ENCODE measurements at regions not wholly inside any gene's neighbourhood (a gene's known extent, or its start where the extent isn't known, plus 50 kb on each side); places are given as distances from the start of the nearest gene placed in this dataset.

GRCh38 chr1:168920456-168921094 is 185.9 kb upstream of the ATP1B1 start:
- H3K9me3 Mint-ChIP-seq (ENCODE audit: low read depth, unreplicated experiment), result no peaks in the 10 kb centered on the region
- intact Hi-C loops (cut with micrococcal nuclease; ENCODE audit: unreplicated experiment), result loop anchor here (1.0 to 5.0 kb wide), 2 partner anchors 13 to 228 kb away; no protein-coding TSS in a partner anchor
- H3K27me3 Mint-ChIP-seq (ENCODE audit: unreplicated experiment), result no peaks in the 10 kb centered on the region
- H3K36me3 Mint-ChIP-seq (ENCODE audit: insufficient read depth, unreplicated experiment), result peaks cover 14% of the 10 kb centered on the region
- no TSS peak for BruUV-seq (replicated peaks)
- H3K27ac Mint-ChIP-seq (ENCODE audit: unreplicated experiment), result peak overlapping the region; percentile 94
- no peak for TF ChIP-seq CTCF (IDR thresholded peaks at IDR 0.05; ENCODE audit: unreplicated experiment)
- DNase-seq, result peak; percentile 64
- H3K4me1 Mint-ChIP-seq (ENCODE audit: low read depth, unreplicated experiment), result peaks cover 70% of the 10 kb centered on the region
- peak overlapping the region; percentile 42 for H3K4me3 Mint-ChIP-seq (ENCODE audit: low read depth, unreplicated experiment)
- CTCF ChIA-PET, result interaction anchor here (0.6 to 4.6 kb wide), 15 partner anchors 13 to 428 kb away, joined by 3 to 38 read pairs (median 6); no protein-coding TSS in a partner anchor

DNA sequence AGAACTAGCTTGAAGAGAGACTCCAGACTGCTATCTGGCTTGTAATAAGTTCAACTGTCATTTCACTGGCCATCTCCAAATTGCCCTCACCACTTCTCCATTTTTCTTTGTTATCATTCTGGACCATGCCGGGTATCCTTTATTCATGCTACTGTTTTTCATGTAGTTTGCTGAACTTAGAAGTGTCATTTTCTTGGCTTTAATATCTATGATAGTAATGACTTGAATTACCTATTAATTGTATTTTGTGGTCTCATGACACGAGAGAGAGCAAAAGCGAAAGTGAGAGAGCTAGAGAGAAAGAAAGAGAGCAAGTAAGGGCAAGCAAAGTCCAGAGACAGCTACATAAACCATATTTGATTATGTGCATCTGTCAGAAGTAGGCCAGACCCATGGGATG is 184.9 kb upstream of the ATP1B1 start:
- Mint-ChIP-seq H3K4me3 (ENCODE audit: low read depth, unreplicated experiment) (peak overlapping the region; percentile 8), H3K9me3 (ENCODE audit: low read depth, unreplicated experiment) (no peaks in the 10 kb centered on the region), H3K27ac (ENCODE audit: unreplicated experiment) (peak overlapping the region; percentile 94), H3K27me3 (ENCODE audit: unreplicated experiment) (no peaks in the 10 kb centered on the region), H3K4me1 (ENCODE audit: low read depth, unreplicated experiment) (peaks cover 70% of the 10 kb centered on the region), H3K36me3 (ENCODE audit: insufficient read depth, unreplicated experiment) (peaks cover 14% of the 10 kb centered on the region)
- intact Hi-C loops (cut with micrococcal nuclease; ENCODE audit: unreplicated experiment), result loop anchor here (5.0 kb wide), 1 partner anchor 229 kb away; no protein-coding TSS in a partner anchor
- no TSS peak for BruUV-seq (replicated peaks)
- no peak for TF ChIP-seq CTCF (IDR thresholded peaks at IDR 0.05; ENCODE audit: unreplicated experiment)
- no peak for DNase-seq
- CTCF ChIA-PET, result interaction anchor here (1.6 to 4.6 kb wide), 4 partner anchors 14 to 427 kb away, joined by 6 to 38 read pairs (median 27); no protein-coding TSS in a partner anchor

GRCh38 chr1:168923521-168924136 is 182.9 kb upstream of the ATP1B1 start:
- no peak overlapping the region for H3K4me3 Mint-ChIP-seq (ENCODE audit: low read depth, unreplicated experiment)
- CTCF ChIA-PET, result no interaction called here
- DNase-seq, result no peak
- H3K9me3 Mint-ChIP-seq (ENCODE audit: low read depth, unreplicated experiment), result no peaks in the 10 kb centered on the region
- BruUV-seq (replicated peaks), result no TSS peak
- TF ChIP-seq CTCF (IDR thresholded peaks at IDR 0.05; ENCODE audit: unreplicated experiment), result no peak
- peaks cover 14% of the 10 kb centered on the region for H3K36me3 Mint-ChIP-seq (ENCODE audit: insufficient read depth, unreplicated experiment)
- no peaks in the 10 kb centered on the region for H3K27me3 Mint-ChIP-seq (ENCODE audit: unreplicated experiment)
- intact Hi-C loops (cut with micrococcal nuclease; ENCODE audit: unreplicated experiment), result loop anchor here (5.0 kb wide), 1 partner anchor 231 kb away; no protein-coding TSS in a partner anchor
- H3K4me1 Mint-ChIP-seq (ENCODE audit: low read depth, unreplicated experiment), result peaks cover 54% of the 10 kb centered on the region
- peak overlapping the region; percentile 43 for H3K27ac Mint-ChIP-seq (ENCODE audit: unreplicated experiment)

DNA sequence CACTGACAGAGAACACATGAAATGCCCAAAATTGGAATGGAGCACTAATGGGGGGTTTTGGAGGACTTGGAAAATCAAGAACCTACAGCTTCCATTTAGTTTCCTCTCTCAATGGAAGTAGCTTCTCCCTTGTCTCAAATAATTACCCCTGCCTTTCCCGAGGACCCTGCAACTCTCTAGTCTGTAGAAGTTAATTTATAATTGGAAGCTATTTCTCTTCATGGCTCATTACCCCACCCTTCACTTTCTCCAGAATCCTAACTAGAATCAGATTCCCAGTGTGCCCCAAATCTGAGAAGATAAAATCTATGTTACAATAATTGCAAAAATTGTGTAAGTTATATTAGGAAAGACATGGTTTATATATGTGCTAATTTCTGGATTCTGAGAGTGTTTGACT is 181.5 kb upstream of the ATP1B1 start:
- Mint-ChIP-seq H3K4me3 (ENCODE audit: low read depth, unreplicated experiment) (no peak overlapping the region), H3K27me3 (ENCODE audit: unreplicated experiment) (no peaks in the 10 kb centered on the region), H3K4me1 (ENCODE audit: low read depth, unreplicated experiment) (peaks cover 40% of the 10 kb centered on the region), H3K36me3 (ENCODE audit: insufficient read depth, unreplicated experiment) (peaks cover 8% of the 10 kb centered on the region), H3K27ac (ENCODE audit: unreplicated experiment) (no peak overlapping the region), H3K9me3 (ENCODE audit: low read depth, unreplicated experiment) (no peaks in the 10 kb centered on the region)
- no TSS peak for BruUV-seq (replicated peaks)
- no peak for DNase-seq
- TF ChIP-seq CTCF (IDR thresholded peaks at IDR 0.05; ENCODE audit: unreplicated experiment), result no peak
- CTCF ChIA-PET, result no interaction called here
- intact Hi-C loops (cut with micrococcal nuclease; ENCODE audit: unreplicated experiment), result loop anchor here (5.0 kb wide), 1 partner anchor 233 kb away; no protein-coding TSS in a partner anchor

Measured in Calu3 (cell line).